GM18870 (cell line): ENCODE measurements at regions not wholly inside any gene's neighbourhood (a gene's known extent, or its start where the extent isn't known, plus 50 kb on each side); places are given as distances from the start of the nearest gene placed in this dataset.
A peak's percentile ranks its signal among the peaks of the same experiment; 100 is the strongest.

Experiments
- ATAC-seq: cut with Tn5 transposase; IDR thresholded peaks from one replicate; pipeline ENCODE4 v1.9.1; 2021; ENCODE audit warnings: moderate library complexity; ENCODE audit not compliant: unreplicated experiment

DNA sequence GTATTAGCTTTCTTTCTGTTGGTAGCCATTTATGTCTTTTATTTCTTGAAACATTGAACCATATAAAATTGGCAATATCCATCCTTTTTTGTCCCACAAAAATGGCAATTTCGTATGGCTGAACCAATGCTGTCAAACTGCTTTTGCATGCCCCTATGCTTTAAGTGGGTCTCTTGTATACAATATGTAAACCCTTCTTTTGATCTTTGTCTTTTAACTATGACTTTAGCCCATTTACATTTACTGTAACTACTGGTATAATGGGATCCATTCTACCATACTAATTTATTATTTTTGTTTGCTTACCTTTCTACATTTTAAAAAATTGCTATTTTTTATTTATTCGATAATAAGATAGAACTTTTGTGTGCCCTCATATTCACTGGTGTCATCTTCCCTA lies 93.4 kb downstream of the TENT4A start:
- ATAC-seq = no peak

DNA sequence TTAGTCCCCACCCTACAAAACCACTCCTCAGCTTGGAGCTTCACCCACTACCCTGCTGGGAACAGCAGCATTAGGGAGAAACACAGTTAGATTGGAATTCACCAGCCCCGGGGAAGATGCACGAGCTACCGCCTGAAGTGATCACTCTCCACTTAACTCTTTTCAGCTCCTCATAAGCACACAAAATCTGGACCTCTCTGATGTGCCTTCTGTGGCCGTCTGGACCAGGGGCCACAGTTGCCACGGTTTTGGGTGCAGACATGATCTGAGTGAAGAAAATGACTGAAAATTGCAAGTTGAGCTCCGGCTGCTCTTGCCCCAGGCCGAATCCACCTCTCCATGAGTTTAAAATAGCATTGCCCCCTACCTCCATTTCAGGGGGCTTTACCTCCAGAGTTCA lies 95.2 kb downstream of the TENT4A start:
- no peak for ATAC-seq

DNA sequence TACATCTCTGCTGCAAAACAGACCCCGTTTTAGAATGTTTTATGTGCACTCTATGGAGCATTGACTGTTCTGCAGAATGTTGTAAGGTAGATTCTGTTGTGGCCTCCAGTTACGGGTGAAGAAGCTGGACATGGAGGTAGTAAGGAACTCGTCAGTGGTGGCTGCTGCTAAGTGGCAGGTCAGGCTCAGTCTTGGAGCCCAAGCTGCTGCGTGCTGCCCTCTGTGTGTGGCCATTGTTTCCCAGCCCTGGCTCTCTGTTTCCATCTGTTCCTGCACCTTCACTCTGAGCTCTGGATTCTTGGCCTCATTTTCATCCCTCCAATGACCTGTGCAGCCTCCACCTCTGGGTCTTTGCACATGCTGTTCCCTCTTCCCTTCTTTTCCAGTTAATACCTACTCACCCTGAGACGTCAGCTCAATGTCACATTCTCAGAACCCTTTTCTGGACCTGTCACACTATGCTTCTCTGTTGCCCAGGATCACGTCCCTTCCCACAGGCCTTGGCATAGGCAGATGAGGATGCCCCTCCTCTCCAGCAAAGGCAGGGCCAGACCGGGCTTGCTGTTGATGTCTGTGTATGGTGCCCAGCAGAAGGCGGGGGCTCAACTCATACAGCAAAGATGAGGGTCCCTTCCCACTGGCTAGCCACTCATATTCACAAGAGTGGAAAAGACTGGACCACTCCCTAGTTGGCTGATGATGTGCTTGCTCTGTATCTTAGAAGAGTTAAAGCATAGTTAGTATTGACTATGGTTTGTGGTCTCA lies 97.6 kb downstream of the TENT4A start:
- no peak for ATAC-seq

DNA sequence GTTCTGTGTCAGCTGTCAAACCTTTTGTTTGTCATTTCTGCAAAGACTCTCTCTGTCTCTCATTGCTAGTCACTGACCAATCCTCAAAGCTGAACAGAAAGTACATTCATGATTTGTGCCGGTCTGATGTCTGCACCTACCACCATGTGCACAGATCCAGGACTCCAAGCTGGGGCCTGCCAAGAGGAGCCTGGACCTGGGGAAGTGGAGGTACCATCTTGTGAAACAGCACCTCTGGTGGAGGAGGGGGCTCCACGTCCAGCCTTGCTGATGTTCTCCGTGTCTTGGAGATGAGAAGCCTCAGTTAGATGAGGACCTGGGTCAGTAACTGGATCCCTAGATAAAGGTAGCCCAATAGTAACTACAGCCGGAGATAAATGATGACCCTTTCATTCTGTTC lies 98.9 kb downstream of the TENT4A start:
- ATAC-seq = no peak

DNA sequence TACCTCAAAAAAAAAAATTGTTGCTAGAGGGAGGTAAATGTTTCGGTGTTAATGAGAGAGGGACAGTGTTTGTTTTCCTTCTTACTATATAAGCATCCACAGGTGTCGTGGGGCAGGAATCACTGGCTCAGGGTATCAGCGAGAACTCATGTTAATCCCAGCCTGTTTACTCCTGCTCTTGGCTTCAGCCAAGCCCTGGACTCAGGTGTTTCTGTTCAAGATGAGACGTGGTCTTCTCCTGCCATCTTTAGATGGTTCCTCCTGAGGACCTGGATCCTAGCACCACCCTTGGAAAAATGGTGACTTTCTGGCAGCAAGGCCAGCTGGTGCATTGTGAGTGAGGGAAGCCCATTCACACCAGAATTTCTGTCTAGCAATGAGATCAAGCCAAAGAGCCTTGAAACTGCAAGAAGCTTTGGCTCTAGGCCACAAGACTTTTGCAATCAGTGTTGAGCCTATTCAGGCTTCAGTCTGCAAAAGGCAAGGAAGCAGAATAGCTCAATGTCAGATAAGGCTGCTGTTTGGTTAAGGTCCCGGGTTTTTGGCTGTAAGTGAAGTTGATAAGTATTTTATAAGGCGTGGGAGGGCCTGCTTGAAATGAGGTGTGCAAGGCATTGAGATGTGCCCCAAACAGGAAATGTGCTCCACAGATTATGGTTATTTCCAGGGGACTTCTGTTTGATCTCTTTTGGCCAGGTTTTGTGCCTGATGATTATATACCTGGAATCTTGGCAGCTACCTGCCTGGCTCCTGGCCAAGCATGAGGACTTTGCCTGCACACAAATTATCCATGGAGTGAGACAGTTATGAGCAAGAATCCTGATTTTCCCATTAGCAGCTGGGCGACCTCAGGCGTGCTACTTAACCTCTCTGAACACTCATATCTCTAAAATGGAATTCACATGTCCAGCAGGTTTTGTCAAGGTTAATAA lies 99.8 kb downstream of the TENT4A start:
- ATAC-seq = no peak

DNA sequence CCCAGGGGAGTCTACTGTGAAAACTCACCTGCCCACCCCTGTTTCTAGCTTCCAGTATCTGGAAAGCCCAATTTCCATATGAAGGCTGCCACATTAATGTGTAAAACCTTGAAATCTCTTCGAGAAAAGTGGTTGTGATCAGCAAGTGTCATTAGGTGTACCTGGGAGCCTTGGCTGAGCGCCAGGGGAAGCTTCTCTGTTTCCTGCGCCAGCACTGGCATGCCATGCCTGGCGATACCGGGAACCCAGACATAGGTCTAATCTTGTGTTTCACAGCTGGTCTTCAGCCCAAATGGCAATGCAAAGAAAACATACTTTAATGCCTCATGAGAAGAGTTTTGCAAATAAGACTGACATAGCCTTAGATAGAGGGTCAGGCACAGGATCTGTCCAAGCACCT lies 101.6 kb downstream of the TENT4A start:
- no peak for ATAC-seq

DNA sequence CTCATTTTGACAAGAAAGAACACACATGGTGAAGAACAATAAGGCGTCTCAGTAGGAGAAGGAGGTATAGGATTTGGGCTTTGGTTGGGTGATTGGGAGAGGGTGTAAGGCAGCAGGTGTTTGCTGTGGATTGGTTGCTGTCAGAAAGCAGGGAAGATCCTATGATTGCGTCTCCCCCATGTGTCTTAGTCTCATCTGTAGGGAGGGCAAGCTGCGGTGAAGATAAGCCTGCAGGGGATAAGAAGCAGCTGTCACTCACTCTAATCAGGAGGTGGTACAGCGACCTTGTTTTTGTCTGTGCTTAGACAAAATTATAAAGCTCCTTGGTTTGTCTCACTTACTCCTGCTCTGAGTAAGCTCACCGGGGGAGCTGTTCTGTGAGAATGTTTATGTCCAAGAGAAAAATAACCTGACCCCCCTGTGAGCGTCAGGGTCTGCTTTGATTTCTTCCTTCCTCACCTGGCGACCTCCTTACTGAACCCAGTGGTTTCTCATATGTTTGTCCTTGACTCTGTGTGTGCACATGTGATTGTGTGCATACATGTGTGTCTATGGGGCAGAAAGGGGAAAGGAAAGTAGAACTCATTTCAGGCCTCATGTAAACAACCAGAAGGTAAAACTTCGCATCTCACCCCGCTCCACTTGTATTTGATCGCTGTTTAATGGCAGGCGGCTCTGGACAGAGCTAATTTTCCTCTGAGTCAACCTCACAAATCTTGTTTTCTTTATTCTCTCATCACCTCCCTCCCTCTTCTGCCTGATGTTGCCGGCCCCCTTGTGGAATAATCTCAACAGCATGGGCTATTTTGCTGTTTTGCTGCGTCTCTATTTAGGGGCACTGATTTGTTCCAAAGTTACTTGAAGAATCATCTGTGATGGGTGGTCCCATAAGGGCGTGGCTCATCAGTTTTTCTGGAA lies 105.6 kb downstream of the TENT4A start:
- ATAC-seq = no peak

DNA sequence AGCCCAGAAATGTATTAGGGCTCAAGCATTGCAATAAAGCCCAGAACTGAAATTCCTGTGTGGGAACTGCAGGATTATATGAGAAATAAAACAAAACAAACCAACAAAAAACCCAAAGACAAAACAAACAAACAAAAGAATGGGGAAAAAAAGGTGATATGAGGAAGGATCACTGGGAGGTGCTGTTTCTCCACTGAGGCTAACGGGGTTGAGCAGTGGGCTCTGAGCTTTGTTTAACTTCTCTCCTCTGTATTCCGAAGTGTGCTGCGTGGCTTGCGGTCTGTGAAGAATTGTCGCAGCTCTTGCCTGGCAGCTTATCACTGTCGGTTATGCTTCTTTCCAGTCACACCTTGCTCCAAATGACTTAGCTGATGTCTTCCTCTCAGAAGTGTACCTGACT lies 106.3 kb downstream of the TENT4A start:
- no peak for ATAC-seq

DNA sequence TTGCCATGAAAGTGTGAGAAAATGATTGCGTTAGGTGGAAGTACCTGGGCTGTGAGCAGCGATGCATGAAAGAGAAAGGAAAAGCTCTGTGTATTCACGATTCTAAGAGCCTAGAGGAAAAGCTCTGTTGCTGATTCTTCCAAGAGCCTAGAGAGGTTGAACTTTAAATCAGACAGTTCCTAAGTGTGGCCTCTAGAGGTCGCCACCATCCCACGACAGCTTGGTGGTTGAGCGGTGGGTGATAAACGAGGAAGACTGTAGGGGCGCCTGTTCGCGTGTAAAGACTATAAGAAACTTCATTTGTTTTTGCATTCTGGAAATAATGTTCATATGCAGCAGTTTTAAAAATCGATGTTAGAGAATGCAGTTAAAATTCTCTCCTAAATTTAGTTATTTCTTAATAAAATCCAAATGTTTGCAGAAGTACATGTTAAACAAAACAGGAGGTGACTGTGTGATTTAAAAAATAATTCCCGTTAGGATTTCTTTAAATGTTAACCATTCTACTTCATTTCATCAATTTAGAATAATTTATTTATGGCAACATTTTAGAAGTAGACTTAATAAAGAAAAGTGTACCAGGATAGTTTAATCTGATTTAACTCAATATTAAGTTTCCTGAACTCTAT lies 107.7 kb downstream of the TENT4A start:
- ATAC-seq = no peak

DNA sequence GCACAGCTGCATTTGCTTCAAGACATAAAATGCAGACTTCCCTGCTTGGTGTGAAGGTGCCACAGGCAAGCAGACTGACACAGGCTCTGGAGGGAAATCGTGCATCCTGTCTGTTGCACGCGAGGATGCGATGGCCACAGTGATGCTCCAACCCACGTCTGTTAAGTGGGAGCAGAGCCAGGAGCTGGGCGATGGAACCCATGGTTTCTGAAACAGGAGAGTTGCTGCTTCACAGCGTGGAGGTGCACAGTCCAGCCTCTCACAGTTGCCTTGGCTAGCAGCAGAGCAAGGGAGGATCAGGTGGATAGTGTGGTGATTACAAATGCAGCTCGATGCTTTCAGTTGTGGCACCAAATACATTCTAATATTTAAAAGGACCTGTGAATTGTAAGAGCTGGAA lies 108.8 kb downstream of the TENT4A start:
- no peak for ATAC-seq

DNA sequence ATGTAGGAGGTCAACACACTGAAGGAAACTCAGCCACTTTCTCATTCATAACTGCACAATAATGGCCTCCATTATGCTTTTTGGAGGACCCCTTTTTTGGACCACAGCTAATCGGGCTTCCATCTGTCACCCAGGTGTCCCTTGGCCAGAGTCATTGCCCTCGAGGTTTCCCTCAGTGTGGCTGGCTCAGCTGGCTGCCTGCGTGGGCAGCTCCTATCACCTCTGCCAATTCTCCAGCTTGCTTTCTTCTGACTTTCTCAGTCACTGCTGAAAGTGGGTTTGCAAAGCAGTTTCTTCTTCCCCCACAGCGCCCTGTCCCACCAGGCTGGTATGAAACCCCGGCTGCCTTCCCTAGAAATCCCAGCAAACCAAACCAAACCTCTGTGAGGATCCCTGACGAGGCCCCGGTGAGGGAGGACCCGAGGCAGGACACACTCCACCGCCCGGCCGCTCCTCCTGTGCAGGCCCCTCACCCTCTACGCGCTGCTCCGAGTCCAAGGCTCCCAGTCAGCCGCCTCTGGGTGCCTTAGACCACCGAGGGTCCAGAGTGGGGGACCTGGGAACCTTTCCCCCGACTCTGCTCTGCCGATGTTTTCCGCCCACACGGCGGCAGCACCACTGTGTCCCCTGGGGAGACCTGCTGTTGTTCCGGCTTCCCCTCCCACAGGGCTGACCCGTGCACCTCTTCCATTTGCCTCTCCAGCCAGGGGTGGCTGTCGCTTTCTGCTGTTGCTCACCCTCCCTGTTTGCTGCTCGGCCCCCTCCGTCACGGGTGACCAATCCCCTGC lies 109.5 kb downstream of the TENT4A start:
- ATAC-seq = no peak

DNA sequence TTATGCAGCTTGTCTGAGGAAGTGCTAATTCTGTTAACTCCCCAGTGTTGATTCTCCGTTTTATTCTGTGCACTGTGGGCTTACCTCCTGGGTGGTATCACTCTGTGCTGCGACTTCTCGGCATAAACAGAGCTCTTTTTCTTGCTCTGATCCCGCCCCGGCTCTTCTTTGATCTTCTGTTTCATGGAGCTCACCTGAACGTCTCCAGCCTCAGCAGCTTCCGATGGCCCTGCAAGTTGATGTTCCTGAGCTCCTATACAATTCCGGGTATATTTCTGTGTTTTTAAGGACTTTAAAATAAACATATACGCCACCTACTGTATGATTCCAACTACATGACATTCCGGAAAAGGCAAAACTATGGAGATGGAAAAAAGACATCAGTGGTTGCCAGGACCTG lies 110.8 kb downstream of the TENT4A start:
- no peak for ATAC-seq

DNA sequence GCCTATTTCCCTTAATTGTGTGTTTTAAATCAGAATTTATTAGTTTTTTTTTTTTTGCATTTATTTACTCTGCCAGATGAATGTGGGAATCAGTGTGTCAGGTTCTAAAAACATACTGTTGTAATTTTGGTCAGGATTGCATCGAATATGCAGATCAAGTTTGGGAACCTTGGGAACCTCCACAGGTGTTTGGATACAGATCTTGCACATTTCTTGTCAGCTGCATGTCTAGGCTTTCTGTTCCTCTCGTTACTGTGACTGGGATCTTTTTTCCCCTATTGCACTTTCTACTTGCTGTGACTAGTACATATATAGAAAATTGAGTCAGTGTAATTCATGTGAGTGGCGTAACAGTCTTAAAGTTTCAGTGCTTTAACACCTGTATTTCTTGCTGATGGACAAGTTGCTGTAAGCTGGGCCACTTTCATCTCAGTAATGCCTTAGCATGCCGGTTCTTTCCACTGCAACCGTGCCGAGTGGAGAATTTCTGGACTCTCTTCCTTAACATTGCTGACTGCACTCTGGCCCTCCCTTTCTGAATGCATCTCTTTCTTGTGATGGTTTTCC lies 112.5 kb downstream of the TENT4A start:
- no peak for ATAC-seq

DNA sequence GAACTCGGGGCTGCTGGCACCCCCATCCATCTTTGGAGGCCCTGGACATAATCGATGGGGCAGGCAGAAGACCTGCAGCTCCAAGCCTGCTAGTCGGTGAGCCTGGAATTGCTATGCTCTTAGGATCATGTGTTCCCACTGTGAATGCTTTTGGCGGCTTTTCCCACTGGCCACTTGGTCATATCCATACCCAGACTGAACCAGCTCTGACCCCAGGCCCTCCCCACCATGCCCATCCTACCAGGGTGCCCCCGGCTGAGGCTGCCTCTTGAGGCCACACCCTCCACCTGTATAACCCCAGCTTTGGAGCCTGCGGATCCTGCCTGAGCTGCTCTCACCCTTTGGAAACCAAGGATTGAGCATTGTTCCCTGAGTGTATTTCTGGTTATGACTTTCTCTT lies 113.5 kb downstream of the TENT4A start:
- ATAC-seq = no peak

DNA sequence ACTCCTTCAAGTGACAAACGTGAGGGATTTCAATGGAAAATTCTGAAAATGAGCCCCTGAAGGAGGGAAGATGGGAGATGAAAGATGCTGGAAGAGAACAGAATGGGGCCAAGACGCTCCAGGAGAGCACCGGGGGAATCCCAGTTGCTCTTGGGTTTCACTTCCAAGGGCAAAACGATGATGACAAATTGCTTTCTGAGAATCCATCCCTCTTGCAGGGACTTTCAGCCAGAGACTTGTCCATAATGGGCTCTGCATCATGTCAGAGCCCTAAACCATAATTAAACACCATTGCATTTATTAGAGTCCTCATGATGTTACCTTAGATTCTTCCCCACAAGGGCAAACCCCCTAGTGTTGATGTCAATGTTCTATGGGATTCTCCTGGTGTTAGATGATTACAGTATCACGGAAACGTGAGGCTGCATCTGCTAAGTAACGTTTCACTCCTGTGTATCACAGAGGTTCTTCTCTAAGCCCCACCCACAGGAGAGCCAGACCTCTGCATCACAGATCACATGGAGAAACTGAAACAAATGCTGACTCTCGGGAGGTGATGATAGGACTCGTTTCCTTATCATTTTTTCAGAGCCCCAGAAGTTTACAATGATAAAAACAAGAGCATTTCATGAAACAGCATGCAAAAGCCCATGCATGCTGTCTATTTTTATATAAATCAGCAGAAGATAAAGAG lies 114.4 kb downstream of the TENT4A start:
- peak; percentile 54 for ATAC-seq

DNA sequence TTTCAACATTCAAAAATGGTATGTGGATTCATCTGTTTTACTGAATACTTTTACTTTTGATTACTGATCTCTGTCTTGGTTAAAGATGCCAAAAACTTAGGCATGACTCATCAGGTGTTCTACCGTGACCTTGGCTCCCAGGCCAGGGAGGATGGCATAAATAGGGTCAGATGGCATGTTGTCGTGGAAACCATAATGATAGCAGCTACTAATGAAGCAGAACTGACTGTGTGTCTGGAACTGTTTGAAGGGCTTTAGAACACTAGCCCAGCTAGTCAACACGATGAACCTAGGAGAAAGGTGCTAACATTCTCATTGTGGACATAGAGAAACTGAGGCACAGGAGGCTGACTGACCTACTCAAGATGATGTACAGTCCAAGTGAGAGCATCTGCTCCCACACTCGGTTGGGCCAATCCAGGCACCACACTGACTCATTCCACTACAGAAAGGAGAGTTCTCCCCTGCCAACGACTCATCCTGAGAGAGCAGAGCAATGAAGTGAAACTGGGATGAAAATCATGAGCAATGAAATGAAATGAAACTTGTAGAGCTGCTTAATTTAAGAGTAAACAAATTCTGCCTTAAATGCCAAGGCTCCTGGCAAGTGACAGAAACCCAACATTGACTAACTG lies 116.0 kb downstream of the TENT4A start:
- peak; percentile 90 for ATAC-seq

DNA sequence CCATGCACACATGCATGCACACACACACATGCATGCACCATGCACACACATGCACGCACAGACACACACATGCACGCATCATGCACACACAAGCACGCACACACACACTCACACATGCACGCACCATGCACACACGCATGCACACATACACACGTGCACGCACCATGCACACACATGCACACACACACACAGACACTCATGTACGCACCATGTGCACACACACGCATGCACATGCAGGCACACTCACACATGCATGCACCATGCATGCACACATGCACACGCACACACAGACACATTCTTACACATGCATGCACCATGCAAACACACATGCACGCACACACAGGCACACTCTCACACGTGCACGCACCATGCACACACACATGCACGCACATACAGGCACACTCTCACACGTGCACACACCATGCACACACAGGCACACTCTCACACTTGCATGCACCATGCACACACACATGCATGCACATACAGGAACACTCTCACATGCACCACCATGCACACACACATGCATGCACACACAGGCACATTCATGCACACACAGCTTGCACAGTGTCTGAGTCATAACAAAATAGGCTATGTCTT lies 117.5 kb downstream of the TENT4A start:
- ATAC-seq = no peak
